ENCODE measurements at regions not wholly inside any gene's neighbourhood (a gene's known extent, or its start where the extent isn't known, plus 50 kb on each side); places are given as distances from the start of the nearest gene placed in this dataset.
"Not testable (repeated sequence)": the region's sequence is repeated elsewhere in the genome, so short reads cannot be mapped to it uniquely, and the experiment has no call there.

GRCh38 chr5:39578887-39579497, 154.2 kb upstream of the DAB2 start:
- DNase-seq: peak; percentile 51

DNA sequence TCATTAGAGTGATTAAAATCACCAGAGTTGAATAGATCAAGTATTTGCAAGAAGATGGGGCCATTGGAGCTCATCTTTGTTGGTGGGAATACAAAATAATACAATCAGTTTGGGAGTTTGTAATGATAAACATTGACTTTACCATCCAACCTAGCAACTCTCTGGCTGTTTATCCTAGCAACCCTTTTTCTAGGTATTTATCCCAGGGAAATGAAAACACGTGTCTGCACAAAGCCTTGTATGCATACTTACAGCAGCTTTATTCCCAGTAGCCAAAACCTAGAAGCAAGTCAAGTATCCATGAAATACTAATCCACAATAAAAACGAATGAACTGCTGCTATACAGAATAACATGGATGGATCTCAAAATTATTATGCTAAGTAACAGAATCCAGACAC, 152.7 kb upstream of the DAB2 start:
- no peak for DNase-seq

- peak; percentile 76 for DNase-seq
Observed at GRCh38 chr5:39570403-39571027, 145.7 kb upstream of the DAB2 start.

- no peak for DNase-seq
Observed at GRCh38 chr5:39569857-39570256, 145.1 kb upstream of the DAB2 start.

DNA sequence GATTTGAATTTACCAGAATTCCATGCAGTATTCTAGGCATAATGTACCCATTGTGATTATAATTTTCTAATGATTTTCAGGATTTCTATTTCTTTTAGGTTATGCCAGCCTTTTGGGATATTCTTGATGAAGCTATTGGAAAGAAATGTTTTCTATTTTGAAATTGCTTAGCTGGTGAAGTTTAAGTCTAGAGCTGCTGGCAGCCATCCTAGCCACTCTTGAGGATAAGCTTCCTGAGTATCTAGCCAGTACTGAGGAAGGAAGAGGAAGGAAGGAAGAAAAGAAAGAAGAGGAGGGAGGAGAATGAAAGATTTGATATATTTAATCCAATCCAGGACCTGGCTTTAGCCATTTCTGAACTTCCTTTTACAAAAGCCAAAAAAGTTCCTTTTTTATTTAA, 142.1 kb upstream of the DAB2 start:
- DNase-seq: peak; percentile 8

- DNase-seq: no peak
Observed at GRCh38 chr5:39566029-39566428, 141.2 kb upstream of the DAB2 start.

DNA sequence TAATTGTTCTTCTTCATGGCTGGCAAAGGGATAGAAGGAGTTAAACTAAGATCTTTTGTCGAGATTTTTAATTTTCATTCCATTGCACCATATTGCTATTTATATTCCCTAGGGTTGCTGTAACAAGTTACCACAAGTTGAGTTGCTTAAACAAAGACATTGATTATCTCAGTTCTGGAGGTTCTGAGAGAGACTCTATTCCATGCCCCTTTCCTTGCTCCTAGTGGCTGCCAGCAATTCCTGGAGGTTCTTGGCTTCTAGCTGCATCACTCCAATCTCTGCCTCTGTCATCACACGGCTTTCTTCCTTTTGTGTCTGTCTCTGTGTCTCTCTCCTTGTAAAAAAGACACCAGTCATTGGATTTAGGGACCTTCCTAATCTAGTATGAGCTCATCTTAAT, 136.6 kb upstream of the DAB2 start:
- no peak for DNase-seq

GRCh38 chr5:39560726-39561125, 135.9 kb upstream of the DAB2 start:
- no peak for DNase-seq

DNA sequence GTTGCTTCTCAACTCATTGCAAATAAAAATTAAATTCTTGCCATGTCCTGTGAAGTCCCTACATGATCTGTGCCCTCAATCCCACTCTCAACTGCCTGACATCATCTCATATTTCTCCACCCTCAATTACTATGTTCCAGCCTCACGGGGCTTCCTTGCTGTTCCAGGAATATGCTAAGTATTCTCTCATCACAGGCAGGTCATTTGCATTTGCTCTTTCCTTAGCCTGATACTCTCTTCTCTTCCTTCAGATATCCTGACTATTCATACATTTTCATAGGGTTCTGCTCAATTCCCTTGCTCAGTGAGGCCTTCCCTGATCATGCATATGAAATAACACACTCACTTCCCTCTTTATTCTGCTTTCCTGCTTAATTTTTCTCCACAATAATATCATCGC, 135.1 kb upstream of the DAB2 start:
- no peak for DNase-seq

DNA sequence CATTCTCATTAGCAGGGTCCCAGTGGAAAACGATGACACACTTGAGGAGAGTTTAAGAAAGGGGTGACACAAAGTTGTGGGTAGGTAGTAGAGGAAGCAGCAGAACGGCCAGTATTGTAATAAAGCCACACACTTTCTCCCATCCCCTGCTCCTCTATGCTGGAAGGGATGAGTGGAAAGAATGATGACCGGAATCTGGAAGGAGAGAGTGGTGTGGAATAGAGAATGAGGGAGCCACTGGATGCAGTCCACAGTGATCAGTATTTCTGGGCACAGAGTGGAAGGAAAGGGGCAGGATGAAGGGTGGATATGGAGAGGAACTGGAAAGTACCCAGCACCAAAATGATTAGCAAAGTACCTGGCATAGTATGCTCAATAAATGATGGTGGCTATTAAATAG, 133.8 kb upstream of the DAB2 start:
- DNase-seq: no peak

DNA sequence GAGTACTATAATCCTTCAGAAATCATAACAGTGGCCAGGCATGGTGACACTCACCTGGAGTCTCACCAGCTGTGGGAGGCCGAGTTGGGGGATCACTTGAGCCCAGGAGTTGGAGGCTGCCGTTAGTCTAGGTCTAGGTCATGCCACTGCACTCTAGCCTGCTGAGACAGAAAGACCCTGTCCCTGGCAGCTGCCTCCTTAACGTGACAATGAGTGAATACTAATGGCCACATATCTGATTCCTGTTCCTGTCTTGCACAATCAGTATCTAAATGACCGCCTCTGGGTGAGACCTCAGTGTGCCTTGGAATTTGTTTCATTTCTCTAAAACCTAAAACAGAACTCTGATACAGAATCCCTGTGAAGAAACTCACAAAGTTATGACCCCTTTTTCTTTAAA, 131.0 kb upstream of the DAB2 start:
- peak; percentile 60 for DNase-seq

- peak; percentile 85 for DNase-seq
Observed at GRCh38 chr5:39547553-39548154, 122.9 kb upstream of the DAB2 start.

GRCh38 chr5:39544941-39545340, 120.2 kb upstream of the DAB2 start:
- no peak for DNase-seq

DNA sequence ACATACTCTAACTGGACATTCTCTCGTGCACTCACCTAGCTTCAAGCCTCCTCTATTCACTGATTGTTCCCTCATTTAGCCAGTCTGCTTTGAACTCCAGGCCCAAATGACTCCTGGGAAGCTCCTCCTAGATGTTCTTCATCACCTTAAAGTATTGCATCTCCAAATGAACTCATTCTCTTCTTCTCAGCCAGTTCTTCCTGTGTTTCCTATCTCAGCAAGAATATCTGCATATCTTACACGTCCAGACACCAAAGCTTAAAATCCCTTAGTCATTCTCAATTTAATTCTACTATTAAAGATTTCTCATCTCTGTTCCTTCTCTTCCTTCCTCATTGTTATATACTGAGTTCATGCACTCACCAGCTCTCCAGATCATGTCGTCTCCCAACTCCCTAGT, 118.6 kb upstream of the DAB2 start:
- peak; percentile 84 for DNase-seq

GRCh38 chr5:39542511-39543285, 117.9 kb upstream of the DAB2 start:
- DNase-seq: no peak

GRCh38 chr5:39541920-39542319, 117.1 kb upstream of the DAB2 start:
- no peak for DNase-seq

- no peak for DNase-seq
Observed at GRCh38 chr5:39539470-39539869, 114.7 kb upstream of the DAB2 start.

GRCh38 chr5:39534690-39535089, 109.9 kb upstream of the DAB2 start:
- DNase-seq: no peak

DNA sequence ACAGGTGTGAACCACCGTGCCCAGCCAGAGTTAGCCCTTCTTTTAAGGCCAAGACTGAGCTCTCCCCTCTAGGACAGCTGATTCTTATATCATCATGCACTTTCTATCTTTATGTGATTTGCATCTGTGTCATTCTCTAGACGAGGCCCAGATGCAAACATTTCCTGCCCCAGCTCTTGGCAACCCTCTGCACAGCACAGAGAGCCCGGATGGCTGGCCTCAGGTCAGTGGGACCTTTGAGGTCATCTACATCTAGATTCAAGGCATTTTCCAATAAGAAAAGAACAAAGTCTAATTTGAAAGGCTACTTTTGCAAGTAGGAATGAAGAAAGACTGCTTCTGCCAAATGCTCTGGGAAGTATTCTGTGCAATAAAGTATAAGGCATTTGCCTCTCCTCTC, 109.0 kb upstream of the DAB2 start:
- DNase-seq: no peak

- no peak for DNase-seq
Observed at GRCh38 chr5:39532511-39532910, 107.7 kb upstream of the DAB2 start.

- DNase-seq: peak; percentile 10
Observed at GRCh38 chr5:39531306-39531705, 106.5 kb upstream of the DAB2 start.

- DNase-seq: peak; percentile 25
Observed at GRCh38 chr5:39526914-39527477, 102.2 kb upstream of the DAB2 start.

DNA sequence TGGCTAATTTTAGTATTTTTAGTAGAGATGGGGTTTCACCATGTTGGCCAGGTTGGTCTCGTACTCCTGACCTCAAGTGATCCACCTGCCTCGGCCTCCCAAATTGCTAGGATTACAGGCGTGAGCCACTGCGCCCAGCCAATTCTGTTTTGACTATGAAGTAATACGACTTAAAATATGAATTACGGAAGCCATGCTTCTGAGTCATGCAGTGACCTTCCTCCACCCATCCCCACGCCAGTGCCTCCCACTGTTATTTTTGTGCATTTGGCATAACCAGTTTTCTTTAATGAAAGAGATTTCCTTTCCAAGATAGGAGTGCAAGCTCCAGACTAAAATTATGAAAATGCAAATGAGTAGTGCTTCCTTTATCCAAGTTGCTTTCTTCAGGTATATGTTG, 101.0 kb upstream of the DAB2 start:
- DNase-seq: not testable (repeated sequence)

- no peak for DNase-seq
Observed at GRCh38 chr5:39525271-39525670, 100.5 kb upstream of the DAB2 start.

Data from OCI-M1 (cell line).